Activated CD8-positive, alpha-beta T cell treated with anti-CD3 and anti-CD28 coated beads, Interleukin-2, amount 10 ng/mL, durations not matched to agents 7 days and 5 days (primary cell): ENCODE measurements at regions not wholly inside any gene's neighbourhood (a gene's known extent, or its start where the extent isn't known, plus 50 kb on each side); places are given as distances from the start of the nearest gene placed in this dataset.
"Not testable (repeated sequence)": the region's sequence is repeated elsewhere in the genome, so short reads cannot be mapped to it uniquely, and the experiment has no call there.

Experiments
- ATAC-seq: fragments of 150-1000 bp; cut with Tn5 transposase; one replicate; pipeline ENCODE4 v1.10.0; 2021; ENCODE audit warnings: moderate library complexity
- CTCF ChIA-PET: fragments of 350-600 bp; sonication (Branson Sonifier 250); formaldehyde crosslinking; loops from one replicate; lab custom pipeline; 2021; ENCODE audit warnings: antibody characterized with exemption; lab: Charles Lee
- POLR2A ChIA-PET: fragments of 350-600 bp; sonication (Branson Sonifier 250); formaldehyde crosslinking; loops from one replicate; lab custom pipeline; 2021; ENCODE audit warnings: antibody characterized with exemption; lab: Charles Lee
- DNase-seq: peaks from one replicate; pipeline ENCODE4 v3.0.0-alpha.2; 2020
- H3K27ac Mint-ChIP-seq: one replicate; pipeline ENCODE4 v1.8.0; 2021; ENCODE audit warnings: mild to moderate bottlenecking, mixed read lengths
- H3K27me3 Mint-ChIP-seq: one replicate; pipeline ENCODE4 v1.8.0; 2021; ENCODE audit warnings: low read depth, mixed read lengths
- H3K36me3 Mint-ChIP-seq: one replicate; pipeline ENCODE4 v1.8.0; 2021; ENCODE audit warnings: low read depth, mixed read lengths
- H3K4me1 Mint-ChIP-seq: one replicate; pipeline ENCODE4 v1.8.0; 2021; ENCODE audit warnings: low read depth, mixed read lengths
- H3K4me3 Mint-ChIP-seq: one replicate; pipeline ENCODE4 v1.8.0; 2021; ENCODE audit warnings: mild to moderate bottlenecking, mixed read lengths
- H3K9me3 Mint-ChIP-seq: one replicate; pipeline ENCODE4 v1.8.0; 2022; ENCODE audit warnings: mixed read lengths; ENCODE audit not compliant: insufficient read depth

DNA sequence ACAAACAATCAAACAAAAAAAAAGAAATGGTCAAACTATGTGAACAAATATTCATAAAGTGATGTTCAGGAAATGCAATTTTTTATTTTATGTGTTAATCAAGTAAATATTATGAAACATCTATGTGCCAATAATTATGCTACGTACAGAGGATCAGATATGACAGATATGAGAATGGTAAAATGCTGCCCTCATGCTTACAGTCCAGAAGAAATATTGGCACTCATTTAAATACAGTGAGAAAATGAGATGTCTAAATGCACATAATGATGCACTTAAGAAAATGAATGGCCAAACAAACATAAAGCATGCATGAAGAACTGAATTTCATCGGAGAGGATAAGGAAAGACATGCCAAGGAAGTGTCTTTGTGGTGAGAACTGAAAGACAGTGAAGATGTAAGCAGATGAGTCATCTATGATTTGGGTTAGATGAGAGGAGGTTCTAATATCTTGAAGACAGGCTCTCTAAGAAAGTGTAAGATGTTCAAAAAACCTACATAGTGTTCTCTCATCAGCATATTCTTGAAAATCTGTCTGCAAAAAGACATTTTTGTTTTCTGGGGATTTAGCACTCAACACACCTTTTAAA is 1231.1 kb upstream of the ACO1 start:
- ATAC-seq, result no peak
- POLR2A ChIA-PET, result no interaction called here
- DNase-seq, result no peak
- H3K27ac Mint-ChIP-seq, result no peak overlapping the region
- no peaks in the 10 kb centered on the region for H3K9me3 Mint-ChIP-seq
- no peaks in the 10 kb centered on the region for H3K36me3 Mint-ChIP-seq
- no peak overlapping the region for H3K4me3 Mint-ChIP-seq
- CTCF ChIA-PET, result no interaction called here
- H3K4me1 Mint-ChIP-seq, result peaks cover 3% of the 10 kb centered on the region
- H3K27me3 Mint-ChIP-seq, result no peaks in the 10 kb centered on the region

GRCh38 chr9:31166516-31166915 is 1217.9 kb upstream of the ACO1 start:
- POLR2A ChIA-PET, result no interaction called here
- CTCF ChIA-PET, result no interaction called here
- Mint-ChIP-seq H3K27ac (no peak overlapping the region), H3K27me3 (no peaks in the 10 kb centered on the region), H3K36me3 (no peaks in the 10 kb centered on the region), H3K4me3 (no peak overlapping the region), H3K9me3 (no peaks in the 10 kb centered on the region), H3K4me1 (no peaks in the 10 kb centered on the region)
- no peak for ATAC-seq
- DNase-seq, result no peak

GRCh38 chr9:31168161-31168560 is 1216.3 kb upstream of the ACO1 start:
- ATAC-seq (no peak), DNase-seq (no peak)
- H3K36me3 Mint-ChIP-seq, result no peaks in the 10 kb centered on the region
- H3K4me3 Mint-ChIP-seq, result no peak overlapping the region
- H3K27me3 Mint-ChIP-seq, result no peaks in the 10 kb centered on the region
- H3K4me1 Mint-ChIP-seq, result no peaks in the 10 kb centered on the region
- ChIA-PET POLR2A (no interaction called here), CTCF (no interaction called here)
- no peak overlapping the region for H3K27ac Mint-ChIP-seq
- H3K9me3 Mint-ChIP-seq, result no peaks in the 10 kb centered on the region

DNA sequence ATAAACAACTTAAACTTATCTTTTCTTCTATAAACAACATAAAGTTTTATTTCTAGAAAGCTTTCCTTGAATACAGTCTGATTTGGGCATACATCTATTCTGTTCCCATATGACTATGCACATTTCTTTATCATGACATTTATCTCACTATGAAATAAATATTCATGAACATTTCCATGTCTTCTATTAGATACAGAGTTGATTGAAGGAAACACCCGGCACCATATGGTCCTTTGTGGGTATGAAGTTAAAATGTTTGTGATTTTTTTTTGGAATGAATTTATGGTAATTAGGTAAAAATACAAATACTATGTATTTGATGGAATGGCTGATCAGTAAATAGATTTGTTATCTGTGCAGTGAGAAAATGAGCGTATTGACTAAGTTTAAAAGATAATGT is 1209.8 kb upstream of the ACO1 start:
- ChIA-PET CTCF (no interaction called here), POLR2A (no interaction called here)
- Mint-ChIP-seq H3K27ac (no peak overlapping the region), H3K36me3 (no peaks in the 10 kb centered on the region), H3K27me3 (no peaks in the 10 kb centered on the region), H3K4me1 (no peaks in the 10 kb centered on the region), H3K9me3 (no peaks in the 10 kb centered on the region), H3K4me3 (no peak overlapping the region)
- DNase-seq (no peak), ATAC-seq (no peak)

DNA sequence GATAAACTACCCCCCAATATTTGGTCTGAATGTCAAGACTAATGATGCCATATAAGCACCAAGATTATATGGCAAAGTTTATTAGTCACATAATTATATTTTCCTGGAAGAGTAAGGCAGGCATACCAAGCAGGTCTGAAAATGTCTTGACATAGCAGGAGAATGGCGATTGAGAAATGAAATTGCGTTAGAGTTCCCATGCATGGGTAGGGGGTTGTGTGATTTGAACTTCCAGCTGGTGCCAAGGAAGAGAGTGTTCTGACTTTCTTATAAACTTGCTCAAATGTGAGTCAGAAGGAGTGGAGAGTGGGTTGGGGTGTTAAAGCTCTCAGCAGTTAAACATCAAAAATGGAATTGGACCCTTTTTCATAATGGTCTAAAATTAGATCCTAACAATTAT is 1200.6 kb upstream of the ACO1 start:
- Mint-ChIP-seq H3K27me3 (no peaks in the 10 kb centered on the region), H3K4me1 (no peaks in the 10 kb centered on the region), H3K27ac (no peak overlapping the region), H3K4me3 (no peak overlapping the region), H3K36me3 (no peaks in the 10 kb centered on the region), H3K9me3 (no peaks in the 10 kb centered on the region)
- ATAC-seq (no peak), DNase-seq (no peak)
- CTCF ChIA-PET, result no interaction called here
- POLR2A ChIA-PET, result no interaction called here

- ChIA-PET CTCF (no interaction called here), POLR2A (no interaction called here)
- no peaks in the 10 kb centered on the region for H3K4me1 Mint-ChIP-seq
- DNase-seq (no peak), ATAC-seq (no peak)
- H3K27me3 Mint-ChIP-seq, result no peaks in the 10 kb centered on the region
- H3K9me3 Mint-ChIP-seq, result no peaks in the 10 kb centered on the region
- no peak overlapping the region for H3K27ac Mint-ChIP-seq
- no peak overlapping the region for H3K4me3 Mint-ChIP-seq
- no peaks in the 10 kb centered on the region for H3K36me3 Mint-ChIP-seq
Measured at GRCh38 chr9:31185831-31186230, 1198.6 kb upstream of the ACO1 start.

- Mint-ChIP-seq H3K9me3 (peaks cover 4% of the 10 kb centered on the region), H3K27ac (no peak overlapping the region), H3K4me1 (no peaks in the 10 kb centered on the region), H3K4me3 (no peak overlapping the region), H3K27me3 (no peaks in the 10 kb centered on the region), H3K36me3 (no peaks in the 10 kb centered on the region)
- CTCF ChIA-PET, result no interaction called here
- no peak for ATAC-seq
- DNase-seq, result no peak
- POLR2A ChIA-PET, result no interaction called here
Measured at GRCh38 chr9:31188496-31188895, 1195.9 kb upstream of the ACO1 start.

DNA sequence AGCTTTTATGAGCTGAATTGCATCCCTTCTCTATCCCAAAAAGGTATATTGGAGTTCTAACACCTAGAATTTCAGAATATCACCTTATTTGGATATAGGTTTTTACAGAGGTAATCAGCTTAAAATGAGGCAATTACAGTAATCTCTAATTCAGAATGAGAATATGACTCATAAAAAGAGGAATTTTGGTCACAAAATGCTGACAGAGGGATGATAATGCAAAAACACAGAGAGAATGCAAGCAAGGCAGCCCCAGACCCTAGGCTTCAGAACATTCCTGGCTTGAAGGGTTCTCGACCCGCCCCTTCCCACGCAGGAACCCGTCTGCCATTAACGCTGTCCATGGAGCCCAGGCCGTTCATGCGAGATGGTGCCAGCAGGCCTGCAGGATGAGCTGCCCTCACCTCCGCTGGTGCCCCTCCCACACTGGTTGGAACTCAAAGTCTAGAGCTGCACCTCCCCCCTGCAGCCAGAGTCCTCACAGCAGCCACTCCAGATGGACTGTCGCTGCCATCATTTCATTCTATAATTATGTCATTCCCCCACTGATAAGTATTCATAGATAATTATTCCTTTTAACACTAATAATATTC is 1173.4 kb upstream of the ACO1 start:
- H3K27ac Mint-ChIP-seq, result no peak overlapping the region

DNA sequence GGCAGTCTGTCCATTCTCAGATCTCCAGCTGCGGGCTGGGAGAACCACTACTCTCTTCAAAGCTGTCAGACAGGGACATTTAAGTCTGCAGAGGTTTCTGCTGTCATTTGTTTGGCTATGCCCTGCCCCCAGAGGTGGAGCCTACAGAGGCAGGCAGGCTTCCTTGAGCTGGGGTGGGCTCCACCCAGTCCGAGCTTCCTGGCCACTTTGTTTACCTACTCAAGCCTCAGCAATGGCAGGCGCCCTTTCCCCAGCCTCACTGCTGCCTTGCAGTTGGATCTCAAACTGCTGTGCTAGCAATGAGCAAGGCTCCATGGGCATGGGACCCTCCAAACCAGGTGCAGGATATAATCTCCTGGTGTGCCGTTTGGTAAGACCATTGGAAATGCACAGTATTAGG is 1154.5 kb upstream of the ACO1 start:
- not testable (repeated sequence) for H3K9me3 Mint-ChIP-seq, DNase-seq

More for the DNA sequence above, 1173.4 kb upstream of the ACO1 start:
- no peaks in the 10 kb centered on the region for H3K36me3 Mint-ChIP-seq
- H3K27me3 Mint-ChIP-seq, result no peaks in the 10 kb centered on the region
- no peaks in the 10 kb centered on the region for H3K9me3 Mint-ChIP-seq
- no peaks in the 10 kb centered on the region for H3K4me1 Mint-ChIP-seq
- ATAC-seq, result no peak
- ChIA-PET POLR2A (no interaction called here), CTCF (no interaction called here)
- no peak for DNase-seq
- H3K4me3 Mint-ChIP-seq, result no peak overlapping the region

DNA sequence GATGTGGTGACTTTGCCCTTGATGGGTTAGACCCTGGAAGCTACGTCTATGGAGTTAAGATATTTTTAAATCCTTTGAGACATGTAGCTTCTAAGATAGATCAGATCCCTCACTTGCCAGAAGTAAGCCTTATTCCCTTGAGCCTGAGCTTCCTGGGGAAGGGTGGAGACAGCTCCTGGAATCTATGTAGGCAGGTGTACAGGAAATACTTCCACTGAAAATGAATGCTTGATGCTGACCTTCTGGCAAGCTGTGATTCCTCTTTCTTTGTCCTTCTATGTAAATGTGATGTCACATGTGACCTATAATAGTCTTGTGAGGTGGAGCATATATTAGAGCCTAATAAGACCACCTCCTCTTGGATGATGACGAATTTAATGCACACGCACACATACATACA is 1152.0 kb upstream of the ACO1 start:
- CTCF ChIA-PET, result no interaction called here
- Mint-ChIP-seq H3K9me3 (peaks cover 4% of the 10 kb centered on the region), H3K27me3 (no peaks in the 10 kb centered on the region), H3K27ac (no peak overlapping the region), H3K4me1 (peaks cover 2% of the 10 kb centered on the region), H3K4me3 (no peak overlapping the region), H3K36me3 (no peaks in the 10 kb centered on the region)
- POLR2A ChIA-PET, result interaction anchor here (0.7 kb wide), 1 partner anchor 199 kb away, joined by 3 read pairs; no protein-coding TSS in a partner anchor
- DNase-seq (no peak), ATAC-seq (no peak)

More for the DNA sequence above, 1154.5 kb upstream of the ACO1 start:
- H3K27me3 Mint-ChIP-seq, ATAC-seq, H3K4me3 Mint-ChIP-seq, POLR2A ChIA-PET, H3K27ac Mint-ChIP-seq, H3K4me1 Mint-ChIP-seq, H3K36me3 Mint-ChIP-seq, CTCF ChIA-PET: not testable (repeated sequence)

DNA sequence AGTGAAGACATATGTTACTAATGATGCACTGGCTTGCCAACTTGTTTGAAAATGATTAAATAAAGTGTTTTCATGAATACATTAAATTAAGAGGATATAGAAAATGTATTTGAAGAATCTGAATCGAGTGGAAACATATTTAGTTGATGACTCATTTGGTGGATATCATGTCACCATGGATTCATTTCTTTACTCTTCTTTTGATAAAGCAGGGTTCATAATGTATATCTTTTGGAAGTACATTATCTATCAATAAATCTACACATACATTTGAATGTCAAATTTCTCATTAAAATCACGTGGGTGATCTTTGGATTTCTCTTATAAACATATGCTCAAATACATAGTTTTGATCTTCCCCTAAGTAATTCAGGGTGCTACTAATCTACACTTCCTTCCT is 1148.1 kb upstream of the ACO1 start:
- H3K36me3 Mint-ChIP-seq, result no peaks in the 10 kb centered on the region
- H3K4me1 Mint-ChIP-seq, result peaks cover 2% of the 10 kb centered on the region
- DNase-seq (no peak), ATAC-seq (no peak)
- H3K27ac Mint-ChIP-seq, result no peak overlapping the region
- no peak overlapping the region for H3K4me3 Mint-ChIP-seq
- no peaks in the 10 kb centered on the region for H3K27me3 Mint-ChIP-seq
- no peaks in the 10 kb centered on the region for H3K9me3 Mint-ChIP-seq
- CTCF ChIA-PET, result no interaction called here
- POLR2A ChIA-PET, result no interaction called here

DNA sequence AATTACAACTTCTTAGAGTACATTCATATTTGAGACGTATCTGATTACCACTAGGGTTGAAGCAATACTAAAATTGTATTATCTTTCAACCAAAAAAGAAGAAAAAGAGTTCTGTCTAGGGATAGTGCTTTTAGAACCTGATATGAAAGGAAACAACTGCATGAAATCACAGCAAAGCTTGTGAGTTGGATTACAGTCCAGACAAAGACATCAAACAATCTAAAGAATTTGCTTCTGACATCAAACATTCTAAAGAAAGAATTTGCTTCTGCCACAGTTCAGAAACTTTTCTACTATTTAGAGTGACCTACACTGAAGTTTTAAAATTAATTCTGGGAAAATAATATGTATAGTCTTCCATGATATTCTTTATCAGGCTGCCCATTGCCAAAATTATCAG is 1141.1 kb upstream of the ACO1 start:
- POLR2A ChIA-PET, result no interaction called here
- Mint-ChIP-seq H3K36me3 (no peaks in the 10 kb centered on the region), H3K4me1 (no peaks in the 10 kb centered on the region), H3K27ac (no peak overlapping the region), H3K4me3 (no peak overlapping the region), H3K27me3 (no peaks in the 10 kb centered on the region), H3K9me3 (no peaks in the 10 kb centered on the region)
- DNase-seq, result no peak
- no peak for ATAC-seq
- CTCF ChIA-PET, result no interaction called here

DNA sequence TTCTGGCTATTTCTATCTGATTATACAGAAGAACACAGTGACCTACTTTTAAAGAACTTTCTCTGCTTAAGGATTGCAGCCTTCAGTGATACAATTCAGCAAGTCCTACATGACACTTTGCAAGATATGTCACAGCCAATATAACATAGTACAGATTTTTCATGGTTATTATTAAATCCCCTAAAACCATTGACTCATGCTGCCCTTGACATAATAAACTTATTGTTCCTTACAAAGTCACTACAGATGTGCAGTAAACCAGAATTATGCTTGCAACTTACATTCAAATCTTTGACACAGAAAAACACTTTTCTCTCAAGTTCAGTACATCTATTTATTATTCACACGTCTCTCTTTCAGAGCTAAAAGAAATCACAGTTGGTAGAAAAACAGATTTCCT is 1136.3 kb upstream of the ACO1 start:
- POLR2A ChIA-PET, result no interaction called here
- no peaks in the 10 kb centered on the region for H3K27me3 Mint-ChIP-seq
- no peak for DNase-seq
- no peaks in the 10 kb centered on the region for H3K4me1 Mint-ChIP-seq
- no peak overlapping the region for H3K27ac Mint-ChIP-seq
- no peaks in the 10 kb centered on the region for H3K9me3 Mint-ChIP-seq
- no peak for ATAC-seq
- no peak overlapping the region for H3K4me3 Mint-ChIP-seq
- no peaks in the 10 kb centered on the region for H3K36me3 Mint-ChIP-seq
- CTCF ChIA-PET, result no interaction called here
